ENCODE measurements at regions not wholly inside any gene's neighbourhood (a gene's known extent, or its start where the extent isn't known, plus 50 kb on each side); places are given as distances from the start of the nearest gene placed in this dataset.

- no peak for TF ChIP-seq CTCF (IDR thresholded peaks at IDR 0.05)
- no peak for TF ChIP-seq POLR2A (IDR thresholded peaks at IDR 0.05)
Measured at GRCh38 chr2:175445281-175445680, 263.8 kb upstream of the ATP5MC3 start.
